H1 (cell line): ENCODE measurements at regions not wholly inside any gene's neighbourhood (a gene's known extent, or its start where the extent isn't known, plus 50 kb on each side); places are given as distances from the start of the nearest gene placed in this dataset.

ENCODE experiments used
- CTCF ChIA-PET: fragments of 300-600 bp; sonication (Branson Sonifier 250); formaldehyde crosslinking; loops from one replicate; lab custom pipeline; 2021; ENCODE audit not compliant: partially characterized antibody; lab: Charles Lee
- POLR2A ChIA-PET: fragments of 300-600 bp; sonication (Branson Sonifier 250); formaldehyde crosslinking; loops from one replicate; lab custom pipeline; 2021; ENCODE audit warnings: inconsistent platforms; ENCODE audit not compliant: partially characterized antibody; lab: Charles Lee
- DNase-seq, 2 experiments: peaks; one replicate each; pipeline versions ENCODE4 v3.0.0 to v3.0.0-alpha.2; 2010 to 2022; ENCODE audit warnings: low spot score in 2 of 2, low read depth in 1 of 2, mixed read lengths in 1 of 2
- FAIRE-seq: peaks from 2 replicates; lab custom pipeline; 2011; peaks lifted over from hg19 to GRCh38; lab: Jason Lieb, UNC
- H2AFZ ChIP-seq: 2 replicates; pipeline ENCODE4 v1.8.1; 2012; ENCODE audit warnings: low read length, inconsistent platforms
- H2AK5ac ChIP-seq: 2 replicates; pipeline ENCODE4 v1.6.1; 2013; ENCODE audit warnings: low read depth, low read length
- H2BK120ac ChIP-seq: replicated peaks from 2 replicates; pipeline ENCODE3; 2013; ENCODE audit warnings: low read depth, low read length, inconsistent platforms
- H2BK12ac ChIP-seq: 2 replicates; pipeline ENCODE4 v1.6.1; 2013; ENCODE audit warnings: low read depth, low read length
- H2BK15ac ChIP-seq: 2 replicates; pipeline ENCODE4 v1.6.1; 2013; ENCODE audit warnings: low read length
- H2BK20ac ChIP-seq: 2 replicates; pipeline ENCODE4 v1.6.1; 2013; ENCODE audit warnings: low read length
- H2BK5ac ChIP-seq: 2 replicates; pipeline ENCODE4 v1.6.1; 2013; ENCODE audit warnings: low read depth, low read length
- H3K14ac ChIP-seq: 2 replicates; pipeline ENCODE4 v1.6.1; 2013; ENCODE audit warnings: inconsistent platforms; ENCODE audit not compliant: insufficient read length
- H3K18ac ChIP-seq: 2 replicates; pipeline ENCODE4 v1.6.1; 2013; ENCODE audit warnings: low read length; ENCODE audit errors: extremely low read depth
- H3K23ac ChIP-seq: 2 replicates; pipeline ENCODE4 v1.6.1; 2013; ENCODE audit warnings: inconsistent platforms; ENCODE audit not compliant: insufficient read length
- H3K23me2 ChIP-seq: 2 replicates; pipeline ENCODE4 v1.6.1; 2013; ENCODE audit warnings: low read depth, low read length
- H3K27ac ChIP-seq: 2 replicates; pipeline ENCODE4 v1.6.1; 2011; ENCODE audit warnings: low read depth, low read length, inconsistent platforms
- H3K27me3 ChIP-seq, 4 experiments: replicated peaks in 1 of 4; 1 replicate in 1 of 4; 2 replicates in 3 of 4; pipeline versions ENCODE4 v1.6.1 to v1.8.1; 2011 to 2013; ENCODE audit warnings: low read length in 3 of 4, mild to moderate bottlenecking in 3 of 4, inconsistent platforms in 2 of 4, mixed read lengths in 2 of 4, moderate library complexity in 1 of 4; ENCODE audit not compliant: control insufficient read depth in 3 of 4, insufficient read depth in 3 of 4; ENCODE audit errors: extremely low read depth in 1 of 4
- H3K36me3 ChIP-seq, 4 experiments: 2 replicates each; pipeline versions ENCODE4 v1.6.1 to v1.8.1; 2011 to 2013; ENCODE audit warnings: mild to moderate bottlenecking in 4 of 4, low read length in 3 of 4, moderate library complexity in 2 of 4, control low read depth in 1 of 4, inconsistent platforms in 1 of 4; ENCODE audit not compliant: insufficient read depth in 4 of 4, control insufficient read depth in 2 of 4
- H3K4ac ChIP-seq: replicated peaks from 2 replicates; pipeline ENCODE3; 2013; ENCODE audit warnings: low read length, low read depth, mixed read lengths, inconsistent platforms; ENCODE audit not compliant: insufficient read length
- H3K4me1 ChIP-seq, 4 experiments: replicated peaks in 1 of 4; 1 replicate in 1 of 4; 2 replicates in 3 of 4; pipeline versions ENCODE4 v1.6.1 to v1.8.1; 2011 to 2013; ENCODE audit warnings: low read length in 3 of 4, inconsistent platforms in 2 of 4, mixed read lengths in 1 of 4; ENCODE audit not compliant: insufficient read depth in 4 of 4, control insufficient read depth in 3 of 4
- H3K4me2 ChIP-seq, 2 experiments: 2 replicates each; pipeline versions ENCODE4 v1.6.1 to v1.8.1; 2011 to 2013; ENCODE audit warnings: low read depth in 2 of 2, low read length in 2 of 2, control low read depth in 1 of 2, inconsistent platforms in 1 of 2, mild to moderate bottlenecking in 1 of 2; ENCODE audit not compliant: insufficient read depth in 1 of 2
- H3K4me3 ChIP-seq, 4 experiments: fragments of 200-600, 300-600 bp in 1 of 4; sonication (generic), shearing (Covaris generic), sonication (Bioruptor Twin) in 1 of 4; 2 replicates each; pipeline versions ENCODE4 v1.5.1 to v1.8.1; 2011 to 2016; ENCODE audit warnings: low read length in 4 of 4, low read depth in 3 of 4, control low read depth in 2 of 4, inconsistent platforms in 2 of 4, mild to moderate bottlenecking in 2 of 4, mixed read lengths in 1 of 4, moderate library complexity in 1 of 4; ENCODE audit not compliant: insufficient read depth in 2 of 4; ENCODE audit errors: extremely low read depth in 1 of 4
- H3K56ac ChIP-seq: replicated peaks from 2 replicates; pipeline ENCODE3; 2013; ENCODE audit warnings: low read depth, mild to moderate bottlenecking, mixed read lengths, low read length, inconsistent platforms; ENCODE audit not compliant: insufficient read length
- H3K79me1 ChIP-seq: 2 replicates; pipeline ENCODE4 v1.6.1; 2013; ENCODE audit warnings: low read depth, low read length, control low read depth
- H3K79me2 ChIP-seq, 2 experiments: 2 replicates each; pipeline versions ENCODE4 v1.6.1 to v1.8.1; 2012 to 2013; ENCODE audit warnings: low read length in 2 of 2, mild to moderate bottlenecking in 2 of 2, inconsistent platforms in 1 of 2; ENCODE audit not compliant: insufficient read depth in 2 of 2, control insufficient read depth in 1 of 2
- H3K9ac ChIP-seq, 4 experiments: replicated peaks in 1 of 4; 1 replicate in 1 of 4; 2 replicates in 3 of 4; pipeline versions ENCODE4 v1.6.1 to v1.8.1; 2011 to 2013; ENCODE audit warnings: low read depth in 3 of 4, low read length in 3 of 4, control low read depth in 2 of 4, mild to moderate bottlenecking in 2 of 4, moderate library complexity in 2 of 4, inconsistent platforms in 1 of 4; ENCODE audit errors: extremely low read depth in 1 of 4
- H3K9me3 ChIP-seq, 2 experiments: 2 replicates each; pipeline versions ENCODE4 v1.6.1 to v1.8.1; 2012 to 2013; ENCODE audit warnings: mild to moderate bottlenecking in 2 of 2, moderate library complexity in 2 of 2, control low read depth in 1 of 2, inconsistent platforms in 1 of 2, low read depth in 1 of 2, low read length in 1 of 2, mixed read lengths in 1 of 2; ENCODE audit not compliant: insufficient read depth in 2 of 2
- H4K20me1 ChIP-seq, 2 experiments: replicated peaks in 1 of 2; 2 replicates each; pipeline versions ENCODE3 to v1.8.1; 2011 to 2013; ENCODE audit warnings: inconsistent platforms in 2 of 2, low read length in 2 of 2, mild to moderate bottlenecking in 1 of 2; ENCODE audit not compliant: insufficient read depth in 2 of 2, control insufficient read depth in 1 of 2
- H4K5ac ChIP-seq: 2 replicates; pipeline ENCODE4 v1.6.1; 2013; ENCODE audit warnings: low read length, low read depth, mixed read lengths, inconsistent platforms; ENCODE audit not compliant: insufficient read length
- H4K8ac ChIP-seq: 2 replicates; pipeline ENCODE4 v1.8.0; 2013; ENCODE audit warnings: mild to moderate bottlenecking, moderate library complexity, low read length, inconsistent platforms; ENCODE audit not compliant: insufficient read depth; ENCODE audit errors: extremely low read depth
- H4K91ac ChIP-seq: replicated peaks from 2 replicates; pipeline ENCODE3; 2013; ENCODE audit warnings: low read length, mixed read lengths, inconsistent platforms; ENCODE audit not compliant: insufficient read length
- BACH1 ChIP-seq: IDR thresholded peaks from 2 replicates; pipeline ENCODE4 v1.6.1; 2012; ENCODE audit warnings: low read length, improper control_type of control experiment
- BRCA1 ChIP-seq: IDR thresholded peaks from 2 replicates; pipeline ENCODE4 v1.6.1; 2012; ENCODE audit warnings: low read depth, low read length, improper control_type of control experiment
- CBX5 ChIP-seq: fragments of 300-800, 300-1000 bp; sonication (generic); IDR thresholded peaks from 2 replicates; pipeline ENCODE4 v1.7.1; 2016; ENCODE audit warnings: antibody characterized with exemption, low read length, low read depth
- CBX8 ChIP-seq: fragments of 300-800, 300-1000 bp; sonication (generic); IDR thresholded peaks from 2 replicates; pipeline ENCODE4 v1.7.1; 2016; ENCODE audit warnings: low read depth, low read length, borderline replicate concordance
- EP300 ChIP-seq, 2 experiments: IDR thresholded peaks; 1 replicate in 1 of 2; 2 replicates in 1 of 2; pipeline ENCODE4 v1.6.1; 2011 to 2012; ENCODE audit warnings: low read depth in 2 of 2, low read length in 2 of 2, mild to moderate bottlenecking in 2 of 2, borderline replicate concordance in 1 of 2, inconsistent platforms in 1 of 2, moderate library complexity in 1 of 2
- GABPA ChIP-seq: IDR thresholded peaks from 2 replicates; pipeline ENCODE4 v1.6.1; 2011; ENCODE audit warnings: mild to moderate bottlenecking, low read length, moderate library complexity, borderline replicate concordance; ENCODE audit not compliant: insufficient read depth
- KDM4A ChIP-seq: IDR thresholded peaks from one replicate; pipeline ENCODE4 v1.7.1; 2012; ENCODE audit warnings: low read depth, mild to moderate bottlenecking, moderate library complexity, low read length, inconsistent platforms; ENCODE audit not compliant: severe bottlenecking
- PHF8 ChIP-seq: fragments of 200-600 bp; sonication (generic); conservative IDR thresholded peaks from 2 replicates; pipeline ENCODE4 v1.7.1; 2012; ENCODE audit warnings: low read depth, mild to moderate bottlenecking, inconsistent platforms, low read length, moderate library complexity
- POU5F1 ChIP-seq: IDR thresholded peaks from 2 replicates; pipeline ENCODE4 v1.6.1; 2011; ENCODE audit warnings: low read depth, mild to moderate bottlenecking, low read length, moderate library complexity
- RNF2 ChIP-seq: fragments of 200-900, 300-1000 bp; sonication (generic); IDR thresholded peaks from 2 replicates; pipeline ENCODE4 v1.7.1; 2016; ENCODE audit warnings: borderline replicate concordance, low read depth, mild to moderate bottlenecking, antibody characterized with exemption, low read length; ENCODE audit not compliant: poor library complexity, severe bottlenecking; ENCODE audit errors: missing control alignments
- RXRA ChIP-seq: IDR thresholded peaks from 2 replicates; pipeline ENCODE4 v1.6.1; 2011; ENCODE audit warnings: low read depth, mild to moderate bottlenecking, low read length, moderate library complexity; ENCODE audit not compliant: insufficient read depth
- SIX5 ChIP-seq: IDR thresholded peaks from 2 replicates; pipeline ENCODE4 v1.6.1; 2011; ENCODE audit warnings: mild to moderate bottlenecking, low read depth, low read length
- SP2 ChIP-seq: IDR thresholded peaks from 2 replicates; pipeline ENCODE4 v1.6.1; 2012; ENCODE audit warnings: mild to moderate bottlenecking, low read length, inconsistent platforms
- TEAD4 ChIP-seq: IDR thresholded peaks from 2 replicates; pipeline ENCODE4 v1.6.1; 2012; ENCODE audit warnings: low read depth, low read length, inconsistent platforms, mixed read lengths
- TF ChIP-seq, protein P1 (sequence below): IDR thresholded peaks from 2 replicates; pipeline ENCODE4 v1.6.1; 2011; ENCODE audit warnings: low read depth, mild to moderate bottlenecking, low read length; ENCODE audit not compliant: insufficient read depth

DNA sequence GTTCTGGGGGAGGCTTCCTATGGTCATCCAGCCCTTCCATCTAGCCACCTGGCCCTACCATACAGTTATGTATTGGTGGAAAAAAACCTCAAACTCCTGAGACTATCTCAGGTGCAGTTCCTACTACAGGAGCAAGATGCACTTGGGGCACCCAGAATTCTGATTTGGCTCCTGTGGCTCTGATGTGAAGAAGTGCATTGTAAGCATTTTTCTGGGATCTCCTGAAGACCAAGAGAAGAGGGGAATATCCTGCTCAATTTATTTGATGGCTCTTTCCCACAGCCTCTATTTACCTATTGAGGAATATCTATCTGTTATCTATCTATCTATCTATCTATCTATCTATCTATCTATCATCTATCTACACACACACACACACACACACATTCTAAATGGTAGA lies 1981.5 kb downstream of the TP53TG3F start:
- ChIA-PET CTCF (no interaction called here), POLR2A (no interaction called here)
- Histone ChIP-seq H3K4ac (no peak overlapping the region), H3K27me3 (no peaks in the 10 kb centered on the region), H3K4me3 (no peak overlapping the region), H2BK5ac (no peak overlapping the region), H2BK15ac (no peak overlapping the region), H2BK12ac (no peak overlapping the region), H3K9ac (no peak overlapping the region), H2AFZ (no peak overlapping the region), H4K91ac (no peak overlapping the region), H3K9me3 (peaks cover 61 to 76% of the 10 kb centered on the region in 2 experiments), H2AK5ac (no peak overlapping the region), H3K23ac (no peak overlapping the region), H3K18ac (no peak overlapping the region), H3K36me3 (no peaks in the 10 kb centered on the region), H3K27ac (no peak overlapping the region), H3K14ac (no peak overlapping the region), H3K4me1 (no peaks in the 10 kb centered on the region), H2BK120ac (no peak overlapping the region), H3K4me2 (no peak overlapping the region), H2BK20ac (no peak overlapping the region), H3K79me2 (no peaks in the 10 kb centered on the region), H4K8ac (no peak overlapping the region), H3K79me1 (no peaks in the 10 kb centered on the region), H4K20me1 (no peaks in the 10 kb centered on the region), H3K56ac (no peak overlapping the region), H4K5ac (no peak overlapping the region), H3K23me2 (no peaks in the 10 kb centered on the region)
- FAIRE-seq (no peak), DNase-seq (no peak)
- no peak for TF ChIP-seq RXRA
- no peak for TF ChIP-seq SP2
- TF ChIP-seq EP300 (IDR thresholded peaks at IDR 0.05; ENCODE audit: borderline replicate concordance in 1 of 2, low read depth in 2 of 2, low read length in 2 of 2) = no peak
- TF ChIP-seq PHF8 = no peak
- no peak for TF ChIP-seq CBX8
- TF ChIP-seq SIX5 = no peak
- TF ChIP-seq BACH1 = no peak
- no peak for TF ChIP-seq BRCA1
- no peak for TF ChIP-seq RNF2
- no peak for TF ChIP-seq CBX5
- no peak for TF ChIP-seq TEAD4
- TF ChIP-seq POU5F1 = no peak
- TF ChIP-seq KDM4A = no peak
- TF ChIP-seq, protein P1, sequence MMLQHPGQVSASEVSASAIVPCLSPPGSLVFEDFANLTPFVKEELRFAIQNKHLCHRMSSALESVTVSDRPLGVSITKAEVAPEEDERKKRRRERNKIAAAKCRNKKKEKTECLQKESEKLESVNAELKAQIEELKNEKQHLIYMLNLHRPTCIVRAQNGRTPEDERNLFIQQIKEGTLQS = no peak
- TF ChIP-seq GABPA = no peak
